Breast epithelium (tissue), 4 donors: ENCODE measurements at regions not wholly inside any gene's neighbourhood (a gene's known extent, or its start where the extent isn't known, plus 50 kb on each side); places are given as distances from the start of the nearest gene placed in this dataset.

Experiments
- DNase-seq, 2 donors: peaks; one replicate each; pipeline ENCODE4 v3.0.0-alpha.2; 2019; ENCODE audit warnings: low spot score in 2 of 2
- H3K27ac ChIP-seq, 2 donors: fragments of 200-600 bp; sonication (generic) in 1 of 2; one replicate each; pipeline ENCODE4 v1.5.1; 2016 to 2019; ENCODE audit warnings: mild to moderate bottlenecking in 1 of 2
- H3K27me3 ChIP-seq, 2 donors: fragments of 200-600 bp; sonication (generic) in 1 of 2; one replicate each; pipeline versions ENCODE4 v1.5.1 to v1.6.0; 2017 to 2019; ENCODE audit warnings: control low read depth in 1 of 2, mild to moderate bottlenecking in 1 of 2
- H3K36me3 ChIP-seq: fragments of 200-600 bp; one replicate; pipeline ENCODE4 v1.5.1; 2019
- H3K4me1 ChIP-seq, 2 donors: fragments of 200-600 bp; sonication (generic); one replicate each; pipeline ENCODE4 v1.5.1; 2016 to 2019; ENCODE audit warnings: control low read depth in 1 of 2
- H3K4me3 ChIP-seq, 3 donors: fragments of 200-600 bp; sonication (generic); 1 replicate in 2 of 3; 2 replicates in 1 of 3; pipeline ENCODE4 v1.5.1; 2016 to 2019; ENCODE audit warnings: mild to moderate bottlenecking in 3 of 3, moderate library complexity in 2 of 3
- H3K9me3 ChIP-seq, 2 donors: fragments of 200-600 bp; sonication (generic) in 1 of 2; one replicate each; pipeline ENCODE4 v1.5.1; 2016 to 2019; ENCODE audit warnings: control low read depth in 1 of 2
- CTCF ChIP-seq, 3 donors: fragments of 450-650 bp; IDR thresholded peaks; one replicate each; pipeline ENCODE4 v1.5.1; 2016 to 2017; ENCODE audit warnings: antibody characterized with exemption in 3 of 3, mild to moderate bottlenecking in 3 of 3, moderate library complexity in 3 of 3
- POLR2A ChIP-seq: fragments of 450-650 bp; IDR thresholded peaks from one replicate; pipeline ENCODE4 v1.6.1; 2016; ENCODE audit warnings: antibody characterized with exemption, mild to moderate bottlenecking, moderate library complexity
- POLR2AphosphoS5 ChIP-seq, 3 donors: sonication (generic); formaldehyde crosslinking; IDR thresholded peaks; one replicate each; pipeline ENCODE4 v1.6.1; 2017; ENCODE audit warnings: antibody characterized with exemption in 3 of 3
- intact Hi-C: fragments of 100-400 bp; cut with DNase I; formaldehyde crosslinking; loops from one replicate; pipeline ENCODE4 v1.15.1; 2023; ENCODE audit warnings: low total_unique reads

- no peak overlapping the region for H3K4me3 ChIP-seq
- H3K9me3 ChIP-seq: no peaks in the 10 kb centered on the region
- no peak overlapping the region for H3K27ac ChIP-seq
- H3K27me3 ChIP-seq: no peaks in the 10 kb centered on the region
- intact Hi-C loops: no loop called here
- no peak for DNase-seq
- TF ChIP-seq CTCF (IDR thresholded peaks at IDR 0.05) (no peak), POLR2A (no peak), POLR2AphosphoS5 (IDR thresholded peaks at IDR 0.05) (no peak)
- H3K36me3 ChIP-seq: no peaks in the 10 kb centered on the region
- no peaks in the 10 kb centered on the region for H3K4me1 ChIP-seq
Measured at GRCh38 chr12:43113135-43113534, 438.9 kb downstream of the ADAMTS20 start.

GRCh38 chr12:43112101-43112920, 439.7 kb downstream of the ADAMTS20 start:
- H3K27me3 ChIP-seq: no peaks in the 10 kb centered on the region
- H3K4me3 ChIP-seq: no peak overlapping the region
- no peaks in the 10 kb centered on the region for H3K36me3 ChIP-seq
- DNase-seq: no peak
- intact Hi-C loops: no loop called here
- no peaks in the 10 kb centered on the region for H3K4me1 ChIP-seq
- TF ChIP-seq POLR2AphosphoS5 (IDR thresholded peaks at IDR 0.05): no peak
- no peak for TF ChIP-seq CTCF (IDR thresholded peaks at IDR 0.05)
- TF ChIP-seq POLR2A: no peak
- no peaks in the 10 kb centered on the region for H3K9me3 ChIP-seq
- H3K27ac ChIP-seq: peak overlapping the region in 1 of 2 donors; percentile 26

GRCh38 chr12:43111608-43112007, 440.4 kb downstream of the ADAMTS20 start:
- Histone ChIP-seq H3K4me3 (no peak overlapping the region), H3K9me3 (no peaks in the 10 kb centered on the region), H3K27me3 (no peaks in the 10 kb centered on the region), H3K4me1 (no peaks in the 10 kb centered on the region), H3K36me3 (no peaks in the 10 kb centered on the region), H3K27ac (no peak overlapping the region)
- TF ChIP-seq POLR2AphosphoS5 (IDR thresholded peaks at IDR 0.05) (no peak), CTCF (IDR thresholded peaks at IDR 0.05) (no peak), POLR2A (no peak)
- DNase-seq: no peak
- intact Hi-C loops: no loop called here

- intact Hi-C loops: no loop called here
Measured at GRCh38 chr12:43109631-43110345, 442.2 kb downstream of the ADAMTS20 start.

More at GRCh38 chr12:43109631-43110345, 442.2 kb downstream of the ADAMTS20 start:
- no peak for DNase-seq
- H3K27me3 ChIP-seq: no peaks in the 10 kb centered on the region
- H3K4me3 ChIP-seq: no peak overlapping the region
- no peaks in the 10 kb centered on the region for H3K9me3 ChIP-seq
- H3K27ac ChIP-seq: no peak overlapping the region
- TF ChIP-seq CTCF (IDR thresholded peaks at IDR 0.05) (no peak), POLR2AphosphoS5 (IDR thresholded peaks at IDR 0.05) (no peak), POLR2A (no peak)
- H3K4me1 ChIP-seq: no peaks in the 10 kb centered on the region
- no peaks in the 10 kb centered on the region for H3K36me3 ChIP-seq
